ENCODE measurements at regions not wholly inside any gene's neighbourhood (a gene's known extent, or its start where the extent isn't known, plus 50 kb on each side); places are given as distances from the start of the nearest gene placed in this dataset.

- TF ChIP-seq CTCF (IDR thresholded peaks at IDR 0.05), result no peak
- no peak for TF ChIP-seq POLR2A (IDR thresholded peaks at IDR 0.05)
Measured at GRCh38 chr3:103657756-103658155, 1222.9 kb downstream of the ZPLD1 start.
